HG02981 (cell line): ENCODE measurements at regions not wholly inside any gene's neighbourhood (a gene's known extent, or its start where the extent isn't known, plus 50 kb on each side); places are given as distances from the start of the nearest gene placed in this dataset.
A peak's percentile ranks its signal among the peaks of the same experiment; 100 is the strongest.

Experiments
- ATAC-seq: cut with Tn5 transposase; IDR thresholded peaks from one replicate; pipeline ENCODE4 v1.9.1; 2021; ENCODE audit warnings: mild to moderate bottlenecking, moderate library complexity; ENCODE audit not compliant: unreplicated experiment

DNA sequence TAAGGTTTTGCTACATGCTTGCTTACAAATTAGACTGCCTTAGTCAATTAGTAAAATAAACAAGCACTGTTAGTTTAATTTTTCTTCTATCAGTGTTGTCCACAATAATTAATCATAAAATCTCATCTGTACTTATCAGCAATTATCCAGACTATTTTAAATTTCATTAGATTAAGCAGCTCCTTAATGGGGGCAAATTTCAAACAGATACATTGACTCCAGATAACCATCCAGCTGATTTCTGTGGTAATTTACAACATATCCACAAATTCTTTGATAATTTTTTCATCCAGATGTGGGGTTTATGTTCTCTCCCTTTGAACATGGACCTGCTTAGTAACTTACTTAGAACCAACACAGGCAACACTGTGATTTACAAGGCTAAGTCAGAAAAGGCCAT lies 170.4 kb upstream of the CWC22 start:
- no peak for ATAC-seq

GRCh38 chr2:180175736-180176135 lies 168.6 kb upstream of the CWC22 start:
- no peak for ATAC-seq

DNA sequence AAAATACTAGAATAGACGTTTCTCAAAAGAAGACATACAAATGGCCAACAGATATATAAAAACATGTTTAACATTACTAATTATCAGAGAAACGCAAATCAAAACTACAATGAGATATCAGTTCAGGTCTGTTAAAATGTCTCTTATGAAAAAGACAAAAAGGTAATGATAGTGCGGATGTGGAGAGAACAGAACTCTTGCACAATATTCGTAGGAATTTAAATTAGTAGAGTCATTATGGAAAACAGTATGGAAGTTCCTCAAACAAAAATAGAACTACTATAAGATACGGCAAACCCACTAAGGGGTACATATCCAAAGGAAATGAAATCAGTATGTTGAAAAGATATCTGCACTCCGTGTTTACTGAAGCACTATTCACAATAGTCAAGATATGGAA lies 167.5 kb upstream of the CWC22 start:
- ATAC-seq: no peak

GRCh38 chr2:180169474-180169873 lies 162.4 kb upstream of the CWC22 start:
- no peak for ATAC-seq

GRCh38 chr2:180161415-180161814 lies 154.3 kb upstream of the CWC22 start:
- ATAC-seq: no peak

DNA sequence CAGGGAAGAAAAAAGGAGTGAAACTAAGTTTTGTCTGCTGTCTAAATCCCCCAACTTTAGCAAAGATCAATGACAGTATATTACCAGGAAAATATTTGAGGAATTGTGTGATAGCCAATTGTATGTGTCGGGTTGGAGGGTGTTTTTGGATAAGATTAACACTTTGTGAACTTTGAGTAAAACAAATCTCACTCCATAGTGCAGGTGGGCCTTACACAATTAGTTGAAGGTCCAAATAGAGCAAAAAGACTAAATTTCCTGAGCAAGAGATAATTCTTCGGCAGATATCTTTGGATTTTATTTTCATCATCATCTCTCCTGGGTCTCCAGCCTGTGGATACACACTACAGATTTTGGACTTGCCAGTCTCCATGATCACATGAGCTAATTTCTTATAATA lies 152.8 kb upstream of the CWC22 start:
- no peak for ATAC-seq

DNA sequence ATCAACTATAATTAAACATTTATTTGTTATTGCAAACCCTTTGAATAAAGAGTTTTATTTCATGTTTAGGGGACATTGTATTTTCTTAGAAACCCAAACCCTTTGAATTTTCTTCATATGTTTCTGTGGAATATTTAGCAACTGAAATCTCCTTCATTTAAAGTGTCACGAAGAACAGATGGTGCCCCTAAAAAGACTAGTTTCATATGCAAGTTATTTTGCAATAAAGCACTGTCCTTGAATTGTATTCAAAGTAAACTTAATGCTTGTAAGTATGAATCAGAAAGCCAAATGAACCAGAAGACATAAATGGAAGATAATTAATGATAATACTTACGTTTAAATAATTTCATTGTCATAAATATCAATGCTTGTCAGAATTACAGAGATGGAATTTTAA lies 151.9 kb upstream of the CWC22 start:
- ATAC-seq: no peak

DNA sequence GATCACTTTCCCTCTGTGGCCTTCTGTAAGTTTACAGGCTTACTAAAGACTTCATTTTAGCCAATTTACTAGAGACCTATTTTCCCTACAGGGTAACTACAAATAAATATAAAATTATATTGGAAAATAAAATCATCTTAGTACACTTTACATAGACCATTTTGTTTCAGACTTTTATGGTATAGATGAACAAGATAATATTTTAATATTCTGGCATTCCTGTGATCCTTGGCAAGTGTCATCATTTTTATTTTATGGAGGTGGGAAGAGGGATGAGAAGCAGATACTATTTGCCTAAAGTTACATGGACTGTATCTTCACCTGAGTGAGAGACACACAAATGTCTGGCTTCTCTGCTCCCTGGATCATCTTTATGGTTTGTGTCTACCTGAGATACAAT lies 149.6 kb upstream of the CWC22 start:
- ATAC-seq: no peak

DNA sequence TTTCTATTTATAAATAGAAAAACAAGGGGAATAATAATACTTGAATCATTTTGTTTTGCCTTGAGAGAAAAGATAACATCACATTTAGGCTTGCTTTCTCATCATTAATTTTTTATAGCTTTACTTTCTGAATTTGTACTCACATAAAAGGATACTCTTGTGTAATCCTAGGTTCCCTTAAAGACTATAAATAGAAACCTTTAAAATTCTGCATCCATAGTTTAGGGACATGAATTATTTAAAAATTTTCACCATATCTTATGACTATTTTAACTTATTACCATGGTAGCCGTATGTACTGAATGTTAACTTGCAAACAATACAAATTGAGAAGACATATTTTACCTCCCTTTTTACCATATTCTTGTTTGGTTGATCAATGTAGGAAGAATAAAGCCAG lies 143.5 kb upstream of the CWC22 start:
- no peak for ATAC-seq

DNA sequence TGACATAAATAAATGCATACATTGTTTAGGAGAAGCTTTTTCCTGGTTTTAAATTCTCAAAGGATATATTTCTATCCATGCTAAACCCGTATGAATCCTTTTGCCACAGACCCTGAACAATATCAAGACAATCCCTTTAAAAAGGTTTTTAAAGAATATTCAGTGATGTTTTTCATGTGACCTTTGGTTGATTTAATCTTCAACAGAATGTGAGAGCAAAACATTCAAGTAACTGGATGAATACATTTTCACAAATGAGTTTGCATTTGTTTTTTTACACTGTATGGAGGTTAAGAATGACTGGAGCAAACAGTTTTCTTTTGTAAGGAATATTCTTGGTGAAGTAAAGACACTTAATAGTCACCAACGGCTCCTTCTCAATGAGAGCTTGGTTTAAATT lies 139.4 kb upstream of the CWC22 start:
- ATAC-seq: no peak

GRCh38 chr2:180146114-180146513 lies 139.0 kb upstream of the CWC22 start:
- no peak for ATAC-seq

- no peak for ATAC-seq
Measured at GRCh38 chr2:180145163-180145562, 138.1 kb upstream of the CWC22 start.

- ATAC-seq: no peak
Measured at GRCh38 chr2:180144338-180144813, 137.3 kb upstream of the CWC22 start.

DNA sequence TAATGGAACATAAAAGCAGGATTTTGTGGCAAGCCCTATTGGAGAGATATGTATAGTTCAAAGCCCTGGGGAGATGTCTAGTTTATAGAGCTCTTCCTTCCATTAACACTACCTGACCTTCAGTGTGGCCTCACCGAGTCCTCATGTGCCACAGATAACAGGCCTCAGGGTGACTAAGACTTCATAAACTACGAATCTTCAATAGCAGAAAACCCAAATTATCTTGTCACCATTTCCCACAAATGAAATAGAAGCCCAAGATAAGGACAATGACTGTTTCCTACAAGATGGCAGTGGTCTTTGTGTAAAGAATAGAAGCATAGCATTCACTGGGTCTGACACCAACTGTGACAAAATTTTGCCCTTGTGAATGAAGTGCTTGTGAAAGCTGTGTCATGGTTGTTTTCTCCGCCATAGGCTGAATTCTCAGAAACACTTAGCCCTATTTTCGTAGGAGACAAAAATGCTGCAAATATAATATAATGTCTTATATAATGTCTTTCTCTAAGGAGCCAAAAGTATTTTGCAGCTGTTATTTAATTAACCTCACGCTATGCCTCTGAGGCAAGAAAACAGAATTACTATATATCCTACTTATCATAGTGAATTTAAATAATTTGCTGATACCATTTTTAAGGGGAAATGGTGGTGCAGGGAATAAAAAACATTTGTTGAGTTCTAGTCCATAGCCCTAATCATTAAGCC lies 136.7 kb upstream of the CWC22 start:
- no peak for ATAC-seq

GRCh38 chr2:180141600-180141999 lies 134.5 kb upstream of the CWC22 start:
- ATAC-seq: no peak

- no peak for ATAC-seq
Measured at GRCh38 chr2:180133736-180134135, 126.6 kb upstream of the CWC22 start.

DNA sequence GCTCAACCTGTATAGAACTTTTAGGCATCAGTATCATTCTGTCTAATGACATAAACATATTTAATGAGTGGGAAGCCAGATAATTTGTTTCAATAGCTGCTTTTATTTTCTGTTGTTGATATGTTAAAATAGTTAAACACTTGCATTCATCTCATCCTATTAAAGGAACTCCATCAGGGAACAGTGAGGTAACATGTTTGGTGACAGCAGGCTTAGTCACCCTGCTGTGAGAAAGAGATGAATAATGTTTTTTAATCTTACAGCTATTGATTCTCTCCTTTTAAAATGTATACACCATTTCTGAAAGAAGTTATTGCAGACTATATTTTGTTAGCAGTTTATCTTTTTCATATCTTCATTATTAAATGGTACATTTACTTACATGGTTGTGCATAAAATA lies 123.3 kb upstream of the CWC22 start:
- ATAC-seq: no peak

GRCh38 chr2:180128861-180129260 lies 121.8 kb upstream of the CWC22 start:
- ATAC-seq: no peak

DNA sequence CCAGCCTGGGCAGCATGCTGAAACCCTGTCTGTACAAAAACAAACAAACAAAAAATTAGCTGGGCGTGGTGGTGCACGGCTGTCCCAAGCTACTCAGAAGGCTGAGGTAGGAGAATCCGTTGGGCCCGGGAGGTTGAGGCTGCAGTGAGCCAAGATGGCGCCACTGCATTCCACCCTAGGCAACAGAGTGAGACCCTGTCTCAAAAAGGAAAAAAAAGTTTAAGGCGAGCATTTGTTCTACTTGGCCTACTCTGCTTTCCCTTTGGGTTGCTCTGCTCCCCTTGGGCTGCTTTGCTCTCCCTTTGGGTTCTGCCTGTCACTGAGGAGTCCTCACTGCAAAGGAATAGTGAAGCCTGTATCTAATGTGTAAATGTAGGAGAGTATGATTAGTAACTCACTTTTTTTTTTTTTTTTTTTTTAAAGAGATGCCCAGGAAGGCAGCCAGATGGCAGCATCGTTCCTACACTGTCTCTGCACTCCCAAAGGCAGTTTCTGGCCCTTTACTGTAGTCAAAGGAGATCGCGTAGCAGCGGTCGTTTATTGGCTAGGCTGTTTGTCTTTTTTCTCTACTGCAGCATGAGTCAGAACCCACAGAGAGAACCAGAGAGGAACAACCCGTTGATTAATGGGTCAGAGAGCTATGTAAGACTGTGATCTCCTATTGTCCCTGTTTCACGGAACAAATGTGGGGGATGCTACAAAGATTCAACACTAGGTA lies 118.3 kb upstream of the CWC22 start:
- peak; percentile 61 for ATAC-seq

DNA sequence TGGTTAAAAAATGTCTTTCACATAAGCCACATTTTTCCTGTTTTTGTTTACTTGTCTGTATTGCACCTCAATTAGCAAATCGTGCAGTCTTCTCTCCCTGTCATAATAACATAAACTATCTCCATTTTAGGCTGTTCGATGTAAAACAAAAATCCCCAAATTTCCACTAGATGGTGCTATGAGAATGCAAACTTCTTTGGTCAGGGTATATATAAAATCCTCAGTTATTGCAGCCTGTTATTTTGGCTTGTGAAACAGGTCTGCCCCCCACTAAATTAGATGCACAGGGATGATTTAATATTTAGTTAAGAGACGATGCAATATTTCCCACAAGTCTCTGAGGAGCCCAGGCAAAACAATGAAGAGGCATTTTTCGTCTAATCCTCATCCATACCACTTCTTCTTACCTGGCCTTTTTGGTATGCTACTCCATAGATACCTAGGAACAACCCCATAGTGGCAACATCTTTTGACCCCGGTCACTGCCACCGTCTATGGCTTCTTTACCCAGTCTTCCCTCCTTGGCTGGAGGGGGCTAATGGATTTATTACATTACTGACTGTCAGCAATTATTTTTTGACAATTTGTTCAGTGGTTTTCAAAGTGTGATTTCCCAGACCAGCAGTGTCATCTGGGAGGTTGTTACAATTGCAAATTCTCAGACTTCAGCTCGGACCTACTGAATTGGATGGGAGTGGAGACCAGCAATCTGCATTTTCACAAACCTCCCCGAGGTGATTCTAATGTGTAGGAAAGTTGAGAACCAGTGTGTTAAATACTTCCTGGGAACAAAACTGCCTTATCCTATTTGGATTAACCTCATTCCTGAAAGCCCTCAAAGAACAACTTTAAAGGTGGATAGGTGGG lies 117.4 kb upstream of the CWC22 start:
- ATAC-seq: peak; percentile 58

GRCh38 chr2:180122874-180123273 lies 115.8 kb upstream of the CWC22 start:
- ATAC-seq: no peak

DNA sequence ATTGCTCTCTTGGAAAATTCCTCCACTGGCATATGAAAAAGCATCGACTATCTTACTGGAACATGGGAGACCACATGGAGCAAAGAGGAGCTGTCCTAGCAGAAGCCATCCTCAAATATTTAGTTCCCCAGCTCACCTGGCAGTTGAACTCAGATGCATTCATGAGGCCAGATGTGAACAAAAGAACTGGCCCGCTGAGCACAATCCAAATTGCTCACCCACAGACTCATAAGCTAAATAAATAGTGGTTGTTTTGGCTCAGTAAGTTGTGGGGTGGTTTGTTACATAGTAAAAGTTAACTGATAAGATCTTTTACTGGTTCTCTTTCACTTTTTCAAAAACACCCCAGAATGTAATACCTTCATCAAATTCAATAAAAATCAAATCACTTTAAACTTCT lies 108.6 kb upstream of the CWC22 start:
- no peak for ATAC-seq
